Stimulated activated CD8-positive, alpha-beta memory T cell treated with anti-CD3 and anti-CD28 coated beads, Interleukin-7, amount 100 ng/mL, for 24 hours (primary cell): ENCODE measurements at regions not wholly inside any gene's neighbourhood (a gene's known extent, or its start where the extent isn't known, plus 50 kb on each side); places are given as distances from the start of the nearest gene placed in this dataset.

Source experiments
- DNase-seq: peaks from one replicate; pipeline ENCODE4 v3.0.0-alpha.2; 2020; ENCODE audit warnings: low read depth

- DNase-seq = no peak
Measured at GRCh38 chr14:36028665-36029064, 147.9 kb downstream of the PTCSC3 start.

GRCh38 chr14:36028218-36028617, 148.3 kb downstream of the PTCSC3 start:
- DNase-seq = no peak

GRCh38 chr14:36027354-36027753, 149.2 kb downstream of the PTCSC3 start:
- no peak for DNase-seq

GRCh38 chr14:36022765-36023410, 153.6 kb downstream of the PTCSC3 start:
- no peak for DNase-seq

- DNase-seq = no peak
Measured at GRCh38 chr14:36021591-36022320, 154.8 kb downstream of the PTCSC3 start.

GRCh38 chr14:36021030-36021422, 155.5 kb downstream of the PTCSC3 start:
- DNase-seq = no peak

- no peak for DNase-seq
Measured at GRCh38 chr14:36020120-36021029, 156.1 kb downstream of the PTCSC3 start.

- no peak for DNase-seq
Measured at GRCh38 chr14:36019126-36019525, 157.4 kb downstream of the PTCSC3 start.

- no peak for DNase-seq
Measured at GRCh38 chr14:36014236-36014635, 162.3 kb downstream of the PTCSC3 start.

- DNase-seq = no peak
Measured at GRCh38 chr14:36013483-36013882, 163.0 kb downstream of the PTCSC3 start.

- no peak for DNase-seq
Measured at GRCh38 chr14:36012621-36013020, 163.9 kb downstream of the PTCSC3 start.

GRCh38 chr14:36009643-36010042, 166.9 kb downstream of the PTCSC3 start:
- no peak for DNase-seq

GRCh38 chr14:36006623-36007022, 169.9 kb downstream of the PTCSC3 start:
- DNase-seq = no peak

GRCh38 chr14:36005670-36006069, 170.9 kb downstream of the PTCSC3 start:
- no peak for DNase-seq

GRCh38 chr14:36001936-36002335, 174.6 kb downstream of the PTCSC3 start:
- no peak for DNase-seq

GRCh38 chr14:35999294-35999693, 173.2 kb downstream of the BRMS1L start:
- DNase-seq = no peak

- DNase-seq = no peak
Measured at GRCh38 chr14:35998303-35998702, 172.2 kb downstream of the BRMS1L start.

- DNase-seq = no peak
Measured at GRCh38 chr14:35993684-35993960, 167.5 kb downstream of the BRMS1L start.

GRCh38 chr14:35992816-35993683, 166.9 kb downstream of the BRMS1L start:
- DNase-seq = no peak

- no peak for DNase-seq
Measured at GRCh38 chr14:35991356-35991755, 165.2 kb downstream of the BRMS1L start.

GRCh38 chr14:35989736-35990135, 163.6 kb downstream of the BRMS1L start:
- DNase-seq = no peak
